ENCODE measurements at regions not wholly inside any gene's neighbourhood (a gene's known extent, or its start where the extent isn't known, plus 50 kb on each side); places are given as distances from the start of the nearest gene placed in this dataset.

DNA sequence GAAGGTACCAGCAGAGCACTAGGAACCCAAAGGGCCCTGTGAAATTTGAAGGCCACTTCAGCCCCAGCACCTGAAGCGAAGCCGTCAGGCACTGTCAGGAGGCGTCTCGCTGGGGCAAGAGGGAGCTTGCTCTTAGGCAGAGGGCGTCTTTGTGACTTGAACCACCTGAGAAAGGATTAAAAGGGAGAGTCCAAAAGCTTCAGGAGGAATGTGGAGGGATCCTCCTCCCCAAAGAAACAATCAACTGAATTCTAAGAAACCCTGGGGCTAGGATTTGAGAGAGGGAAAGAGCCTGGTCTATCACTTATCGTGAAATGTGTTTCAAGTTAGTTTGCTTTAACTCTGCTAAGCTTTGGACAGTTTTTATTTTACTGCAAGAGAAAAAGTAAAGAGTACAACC lies 324.9 kb upstream of the SOX11 start:
- POLR2A ChIA-PET (ENCODE audit: unreplicated experiment), result no interaction called here
- intact Hi-C loops (cut with micrococcal nuclease; ENCODE audit: unreplicated experiment), result loop anchor here (2.0 kb wide), 1 partner anchor 1409 kb away; no protein-coding TSS in a partner anchor
- Histone ChIP-seq H3K9me2 (ENCODE audit: insufficient read depth) (no peaks in the 10 kb centered on the region), H4K20me1 (ENCODE audit: insufficient read depth) (no peaks in the 10 kb centered on the region; the same call in 1 of the 2 replicates), H3K36me3 (ENCODE audit: low read depth) (no peaks in the 10 kb centered on the region), H3K4me2 (no peak overlapping the region), H2AFZ (no peak overlapping the region), H3F3A (ENCODE audit: insufficient read depth, low read depth) (no peaks in the 10 kb centered on the region), H3K9me3 (ENCODE audit: insufficient read depth, low read depth) (no peaks in the 10 kb centered on the region), H3K4me1 (replicated peaks; ENCODE audit: insufficient read depth) (no peaks in the 10 kb centered on the region), H3K27ac (no peak overlapping the region), H3K4me3 (no peak overlapping the region), H3K27me3 (ENCODE audit: insufficient read depth, low read depth) (peaks cover 17% of the 10 kb centered on the region), H3K79me2 (ENCODE audit: low read depth) (no peaks in the 10 kb centered on the region)
- no TSS peak for BruUV-seq (replicated peaks)
- CTCF ChIA-PET, result no interaction called here
- no peak for TF ChIP-seq EZH2 (IDR thresholded peaks at IDR 0.05; ENCODE audit: low read depth)
- TF ChIP-seq, protein P1, sequence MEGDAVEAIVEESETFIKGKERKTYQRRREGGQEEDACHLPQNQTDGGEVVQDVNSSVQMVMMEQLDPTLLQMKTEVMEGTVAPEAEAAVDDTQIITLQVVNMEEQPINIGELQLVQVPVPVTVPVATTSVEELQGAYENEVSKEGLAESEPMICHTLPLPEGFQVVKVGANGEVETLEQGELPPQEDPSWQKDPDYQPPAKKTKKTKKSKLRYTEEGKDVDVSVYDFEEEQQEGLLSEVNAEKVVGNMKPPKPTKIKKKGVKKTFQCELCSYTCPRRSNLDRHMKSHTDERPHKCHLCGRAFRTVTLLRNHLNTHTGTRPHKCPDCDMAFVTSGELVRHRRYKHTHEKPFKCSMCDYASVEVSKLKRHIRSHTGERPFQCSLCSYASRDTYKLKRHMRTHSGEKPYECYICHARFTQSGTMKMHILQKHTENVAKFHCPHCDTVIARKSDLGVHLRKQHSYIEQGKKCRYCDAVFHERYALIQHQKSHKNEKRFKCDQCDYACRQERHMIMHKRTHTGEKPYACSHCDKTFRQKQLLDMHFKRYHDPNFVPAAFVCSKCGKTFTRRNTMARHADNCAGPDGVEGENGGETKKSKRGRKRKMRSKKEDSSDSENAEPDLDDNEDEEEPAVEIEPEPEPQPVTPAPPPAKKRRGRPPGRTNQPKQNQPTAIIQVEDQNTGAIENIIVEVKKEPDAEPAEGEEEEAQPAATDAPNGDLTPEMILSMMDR (conservative IDR thresholded peaks at IDR 0.05), result no peak
- DNase-seq, result no peak

DNA sequence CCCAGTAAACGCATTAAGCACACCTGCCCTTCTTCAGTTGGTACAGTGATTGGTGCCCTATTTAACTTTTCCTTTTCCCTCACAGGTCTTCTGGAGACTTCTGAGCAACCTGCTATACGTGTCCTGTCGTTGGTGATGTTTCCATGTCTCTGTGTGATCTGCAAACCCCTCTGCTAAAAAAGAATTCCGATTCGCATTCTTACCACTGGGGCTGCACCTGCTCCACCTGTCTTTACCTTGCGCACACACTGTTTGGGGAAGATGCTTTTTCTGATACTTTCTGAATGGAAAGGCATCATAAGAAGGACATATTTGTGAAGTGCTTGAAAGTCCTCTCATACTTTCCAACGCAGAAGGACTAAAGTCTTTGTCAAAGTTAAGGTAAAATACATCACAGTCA lies 323.9 kb upstream of the SOX11 start:
- POLR2A ChIA-PET (ENCODE audit: unreplicated experiment), result no interaction called here
- H3K27ac ChIP-seq, result no peak overlapping the region

DNA sequence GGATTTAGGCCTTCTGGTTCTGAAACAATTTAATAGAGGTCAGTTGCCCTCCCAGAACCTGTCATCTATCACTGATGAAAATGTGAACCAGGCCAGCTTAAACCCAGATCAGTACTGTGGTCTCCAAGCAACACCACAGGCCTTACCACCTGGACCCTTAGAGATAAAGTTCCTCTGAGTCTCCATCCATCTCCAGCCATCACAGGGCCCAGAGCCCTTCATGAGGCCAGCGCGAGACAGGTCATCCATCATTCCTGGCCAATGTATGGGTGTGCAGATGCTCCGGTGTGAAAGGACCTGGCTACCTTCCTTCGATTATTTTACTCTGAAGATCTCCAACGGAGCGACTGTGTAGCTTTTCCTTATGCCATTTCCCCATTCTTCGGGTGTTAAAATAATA lies 322.7 kb upstream of the SOX11 start:
- H3K27ac ChIP-seq, result no peak overlapping the region
- BruUV-seq (replicated peaks), result no TSS peak
- TF ChIP-seq, protein P1 (conservative IDR thresholded peaks at IDR 0.05), result no peak
- TF ChIP-seq EZH2 (IDR thresholded peaks at IDR 0.05; ENCODE audit: low read depth), result no peak
- ChIA-PET POLR2A (ENCODE audit: unreplicated experiment) (no interaction called here), CTCF (no interaction called here)
- H3K4me1 ChIP-seq (replicated peaks; ENCODE audit: insufficient read depth), result no peaks in the 10 kb centered on the region
- H2AFZ ChIP-seq, result no peak overlapping the region
- H3K9me2 ChIP-seq (ENCODE audit: insufficient read depth), result no peaks in the 10 kb centered on the region
- DNase-seq, result no peak
- H3K36me3 ChIP-seq (ENCODE audit: low read depth), result no peaks in the 10 kb centered on the region
- no peaks in the 10 kb centered on the region for H3K9me3 ChIP-seq (ENCODE audit: insufficient read depth, low read depth)
- no peaks in the 10 kb centered on the region; the same call in 1 of the 2 replicates for H4K20me1 ChIP-seq (ENCODE audit: insufficient read depth)
- H3K4me2 ChIP-seq, result no peak overlapping the region
- intact Hi-C loops (cut with micrococcal nuclease; ENCODE audit: unreplicated experiment), result no loop called here
- H3K79me2 ChIP-seq (ENCODE audit: low read depth), result no peaks in the 10 kb centered on the region
- peaks cover 37% of the 10 kb centered on the region for H3K27me3 ChIP-seq (ENCODE audit: insufficient read depth, low read depth)
- no peaks in the 10 kb centered on the region for H3F3A ChIP-seq (ENCODE audit: insufficient read depth, low read depth)
- no peak overlapping the region for H3K4me3 ChIP-seq

More for the DNA sequence above, 323.9 kb upstream of the SOX11 start:
- CTCF ChIA-PET, result no interaction called here
- Histone ChIP-seq H3F3A (ENCODE audit: insufficient read depth, low read depth) (no peaks in the 10 kb centered on the region), H3K9me3 (ENCODE audit: insufficient read depth, low read depth) (no peaks in the 10 kb centered on the region), H4K20me1 (ENCODE audit: insufficient read depth) (no peaks in the 10 kb centered on the region; the same call in 1 of the 2 replicates), H3K4me3 (no peak overlapping the region), H3K27me3 (ENCODE audit: insufficient read depth, low read depth) (peaks cover 27% of the 10 kb centered on the region), H2AFZ (no peak overlapping the region), H3K4me1 (replicated peaks; ENCODE audit: insufficient read depth) (no peaks in the 10 kb centered on the region), H3K4me2 (no peak overlapping the region), H3K36me3 (ENCODE audit: low read depth) (no peaks in the 10 kb centered on the region), H3K79me2 (ENCODE audit: low read depth) (no peaks in the 10 kb centered on the region), H3K9me2 (ENCODE audit: insufficient read depth) (no peaks in the 10 kb centered on the region)
- intact Hi-C loops (cut with micrococcal nuclease; ENCODE audit: unreplicated experiment), result no loop called here
- DNase-seq, result no peak
- no TSS peak for BruUV-seq (replicated peaks)
- TF ChIP-seq, protein P1 (conservative IDR thresholded peaks at IDR 0.05), result peak; percentile 34; the same call in 1 of the 2 replicates
- no peak for TF ChIP-seq EZH2 (IDR thresholded peaks at IDR 0.05; ENCODE audit: low read depth)
